ENCODE measurements at regions not wholly inside any gene's neighbourhood (a gene's known extent, or its start where the extent isn't known, plus 50 kb on each side); places are given as distances from the start of the nearest gene placed in this dataset.

DNA sequence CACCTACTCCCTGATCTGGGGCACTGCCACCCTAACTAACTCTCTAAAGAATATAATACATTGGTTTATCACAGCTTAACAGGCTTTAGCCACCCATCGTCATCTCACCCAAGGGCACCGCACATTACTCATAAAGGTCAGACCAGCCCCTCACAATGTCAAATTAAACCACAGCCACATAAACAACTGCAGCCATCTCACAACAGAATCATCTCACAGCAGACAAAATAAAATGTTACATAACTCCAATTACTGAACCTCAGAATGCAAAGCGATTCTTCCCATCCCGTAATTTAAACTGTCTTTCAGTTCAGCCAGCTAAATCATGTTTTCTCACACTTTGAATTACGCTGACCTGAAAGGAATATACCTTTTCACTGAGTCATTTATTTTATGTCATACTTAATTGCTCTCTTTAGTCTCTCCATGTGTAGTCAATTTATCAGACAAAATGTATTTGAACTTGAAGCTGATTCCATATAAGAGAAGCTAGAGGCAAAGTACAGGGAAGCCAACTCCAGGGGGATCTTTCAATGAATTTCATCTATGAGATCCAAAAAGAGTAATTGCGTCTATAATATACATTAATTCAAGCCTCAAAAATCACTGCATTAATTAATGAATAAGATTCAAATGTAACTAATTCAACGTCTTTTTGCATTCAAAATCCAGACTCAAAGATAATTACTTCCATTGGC lies 96.9 kb upstream of the NEBL start:
- ChIA-PET POLR2A (interaction anchor here (0.7 kb wide), 1 partner anchor 162 kb away, joined by 4 read pairs; no protein-coding TSS in a partner anchor), CTCF (no interaction called here)
- no peak for DNase-seq (ENCODE audit: low read depth, low spot score)
- TF ChIP-seq, protein P1, sequence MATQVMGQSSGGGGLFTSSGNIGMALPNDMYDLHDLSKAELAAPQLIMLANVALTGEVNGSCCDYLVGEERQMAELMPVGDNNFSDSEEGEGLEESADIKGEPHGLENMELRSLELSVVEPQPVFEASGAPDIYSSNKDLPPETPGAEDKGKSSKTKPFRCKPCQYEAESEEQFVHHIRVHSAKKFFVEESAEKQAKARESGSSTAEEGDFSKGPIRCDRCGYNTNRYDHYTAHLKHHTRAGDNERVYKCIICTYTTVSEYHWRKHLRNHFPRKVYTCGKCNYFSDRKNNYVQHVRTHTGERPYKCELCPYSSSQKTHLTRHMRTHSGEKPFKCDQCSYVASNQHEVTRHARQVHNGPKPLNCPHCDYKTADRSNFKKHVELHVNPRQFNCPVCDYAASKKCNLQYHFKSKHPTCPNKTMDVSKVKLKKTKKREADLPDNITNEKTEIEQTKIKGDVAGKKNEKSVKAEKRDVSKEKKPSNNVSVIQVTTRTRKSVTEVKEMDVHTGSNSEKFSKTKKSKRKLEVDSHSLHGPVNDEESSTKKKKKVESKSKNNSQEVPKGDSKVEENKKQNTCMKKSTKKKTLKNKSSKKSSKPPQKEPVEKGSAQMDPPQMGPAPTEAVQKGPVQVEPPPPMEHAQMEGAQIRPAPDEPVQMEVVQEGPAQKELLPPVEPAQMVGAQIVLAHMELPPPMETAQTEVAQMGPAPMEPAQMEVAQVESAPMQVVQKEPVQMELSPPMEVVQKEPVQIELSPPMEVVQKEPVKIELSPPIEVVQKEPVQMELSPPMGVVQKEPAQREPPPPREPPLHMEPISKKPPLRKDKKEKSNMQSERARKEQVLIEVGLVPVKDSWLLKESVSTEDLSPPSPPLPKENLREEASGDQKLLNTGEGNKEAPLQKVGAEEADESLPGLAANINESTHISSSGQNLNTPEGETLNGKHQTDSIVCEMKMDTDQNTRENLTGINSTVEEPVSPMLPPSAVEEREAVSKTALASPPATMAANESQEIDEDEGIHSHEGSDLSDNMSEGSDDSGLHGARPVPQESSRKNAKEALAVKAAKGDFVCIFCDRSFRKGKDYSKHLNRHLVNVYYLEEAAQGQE (IDR thresholded peaks at IDR 0.05; ENCODE audit: insufficient read depth in 1 of 2, low read depth in 2 of 2, low read length in 1 of 2), result no peak
- TF ChIP-seq TCF7L2 (IDR thresholded peaks at IDR 0.05; ENCODE audit: low read depth, low read length) (no peak), SIN3A (IDR thresholded peaks at IDR 0.05; ENCODE audit: borderline replicate concordance, insufficient read depth, low read depth, low read length) (no peak), POLR2AphosphoS5 (IDR thresholded peaks at IDR 0.05; ENCODE audit: low read depth, low read length) (no peak)
- TF ChIP-seq, protein P2, sequence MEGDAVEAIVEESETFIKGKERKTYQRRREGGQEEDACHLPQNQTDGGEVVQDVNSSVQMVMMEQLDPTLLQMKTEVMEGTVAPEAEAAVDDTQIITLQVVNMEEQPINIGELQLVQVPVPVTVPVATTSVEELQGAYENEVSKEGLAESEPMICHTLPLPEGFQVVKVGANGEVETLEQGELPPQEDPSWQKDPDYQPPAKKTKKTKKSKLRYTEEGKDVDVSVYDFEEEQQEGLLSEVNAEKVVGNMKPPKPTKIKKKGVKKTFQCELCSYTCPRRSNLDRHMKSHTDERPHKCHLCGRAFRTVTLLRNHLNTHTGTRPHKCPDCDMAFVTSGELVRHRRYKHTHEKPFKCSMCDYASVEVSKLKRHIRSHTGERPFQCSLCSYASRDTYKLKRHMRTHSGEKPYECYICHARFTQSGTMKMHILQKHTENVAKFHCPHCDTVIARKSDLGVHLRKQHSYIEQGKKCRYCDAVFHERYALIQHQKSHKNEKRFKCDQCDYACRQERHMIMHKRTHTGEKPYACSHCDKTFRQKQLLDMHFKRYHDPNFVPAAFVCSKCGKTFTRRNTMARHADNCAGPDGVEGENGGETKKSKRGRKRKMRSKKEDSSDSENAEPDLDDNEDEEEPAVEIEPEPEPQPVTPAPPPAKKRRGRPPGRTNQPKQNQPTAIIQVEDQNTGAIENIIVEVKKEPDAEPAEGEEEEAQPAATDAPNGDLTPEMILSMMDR (IDR thresholded peaks at IDR 0.05), result no peak
- no peaks in the 10 kb centered on the region for H3K27me3 ChIP-seq (ENCODE audit: control insufficient read depth, insufficient read depth, low read length)
- H3K4me1 ChIP-seq (ENCODE audit: control insufficient read depth, insufficient read depth, low read length), result no peaks in the 10 kb centered on the region
- BruUV-seq (replicated peaks), result no TSS peak
- H3K36me3 ChIP-seq (ENCODE audit: control insufficient read depth, insufficient read depth, low read length), result no peaks in the 10 kb centered on the region
- intact Hi-C loops (cut with micrococcal nuclease; ENCODE audit: unreplicated experiment), result no loop called here
- no peak overlapping the region for H3K4me3 ChIP-seq (ENCODE audit: low read depth in 2 of 2, low read length in 2 of 2)
- H3K9me3 ChIP-seq (ENCODE audit: control insufficient read depth, insufficient read depth, low read depth, low read length), result no peaks in the 10 kb centered on the region
- H3K27ac ChIP-seq (ENCODE audit: low read length), result no peak overlapping the region
- in situ Hi-C loops (cut with HindIII; ENCODE audit: low pct_unique_long_range_greater_than_20kb, low sequenced_read_pairs), result no loop called here
- ATAC-seq, result no peak

DNA sequence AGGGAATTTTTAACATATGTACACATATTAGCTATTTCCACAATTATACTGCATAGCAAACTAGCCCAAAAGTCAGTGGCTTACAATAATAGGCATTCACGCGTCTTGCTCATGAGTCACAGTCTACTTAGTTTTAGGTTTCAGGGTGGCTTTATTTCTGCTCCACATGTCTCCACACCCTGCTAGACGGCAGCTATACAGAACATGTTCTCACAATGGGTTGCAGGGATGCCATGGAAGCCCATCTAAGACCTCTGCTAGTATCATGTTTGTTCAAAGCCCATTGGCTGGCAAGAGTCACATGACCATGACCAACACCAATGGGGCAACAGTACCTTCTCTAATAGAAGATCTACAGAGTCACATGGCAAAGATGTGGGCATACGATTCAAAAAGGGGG lies 96.3 kb upstream of the NEBL start:
- CTCF ChIA-PET, result no interaction called here
- Histone ChIP-seq H3K4me3 (ENCODE audit: low read depth in 2 of 2, low read length in 2 of 2) (no peak overlapping the region), H3K27me3 (ENCODE audit: control insufficient read depth, insufficient read depth, low read length) (no peaks in the 10 kb centered on the region), H3K4me1 (ENCODE audit: control insufficient read depth, insufficient read depth, low read length) (no peaks in the 10 kb centered on the region), H3K9me3 (ENCODE audit: control insufficient read depth, insufficient read depth, low read depth, low read length) (no peaks in the 10 kb centered on the region), H3K36me3 (ENCODE audit: control insufficient read depth, insufficient read depth, low read length) (no peaks in the 10 kb centered on the region), H3K27ac (ENCODE audit: low read length) (no peak overlapping the region)
- ATAC-seq (no peak), DNase-seq (ENCODE audit: low read depth, low spot score) (no peak)
- intact Hi-C loops (cut with micrococcal nuclease; ENCODE audit: unreplicated experiment) (no loop called here), in situ Hi-C loops (cut with HindIII; ENCODE audit: low pct_unique_long_range_greater_than_20kb, low sequenced_read_pairs) (no loop called here)
- BruUV-seq (replicated peaks), result no TSS peak
- TF ChIP-seq, protein P2 (IDR thresholded peaks at IDR 0.05), result no peak
- no peak for TF ChIP-seq POLR2AphosphoS5 (IDR thresholded peaks at IDR 0.05; ENCODE audit: low read depth, low read length)
- no peak for TF ChIP-seq SIN3A (IDR thresholded peaks at IDR 0.05; ENCODE audit: borderline replicate concordance, insufficient read depth, low read depth, low read length)
- TF ChIP-seq, protein P1 (IDR thresholded peaks at IDR 0.05; ENCODE audit: insufficient read depth in 1 of 2, low read depth in 2 of 2, low read length in 1 of 2), result no peak
- no peak for TF ChIP-seq TCF7L2 (IDR thresholded peaks at IDR 0.05; ENCODE audit: low read depth, low read length)
- POLR2A ChIA-PET, result no interaction called here
